ENCODE measurements at regions not wholly inside any gene's neighbourhood (a gene's known extent, or its start where the extent isn't known, plus 50 kb on each side); places are given as distances from the start of the nearest gene placed in this dataset.
"Not testable (repeated sequence)": the region's sequence is repeated elsewhere in the genome, so short reads cannot be mapped to it uniquely, and the experiment has no call there.

GRCh38 chr20:54793291-54793992 lies 318.0 kb downstream of the DOK5 start:
- Histone ChIP-seq H3K27me3 (ENCODE audit: control insufficient read depth, insufficient read depth, low read length) (no peaks in the 10 kb centered on the region), H3K4me3 (ENCODE audit: insufficient read depth, low read depth, low read length) (no peak overlapping the region), H3K36me3 (replicated peaks; ENCODE audit: control insufficient read depth, insufficient read depth, low read length) (no peaks in the 10 kb centered on the region)
- DNase-seq, result no peak

GRCh38 chr20:54792688-54793087 lies 317.3 kb downstream of the DOK5 start:
- DNase-seq, result no peak
- no peaks in the 10 kb centered on the region for H3K27me3 ChIP-seq (ENCODE audit: control insufficient read depth, insufficient read depth, low read length)
- H3K36me3 ChIP-seq (replicated peaks; ENCODE audit: control insufficient read depth, insufficient read depth, low read length), result no peaks in the 10 kb centered on the region
- H3K4me3 ChIP-seq (ENCODE audit: insufficient read depth, low read depth, low read length), result no peak overlapping the region

- not testable (repeated sequence) for DNase-seq; H3K27me3 ChIP-seq (ENCODE audit: control insufficient read depth, insufficient read depth, low read length); H3K36me3 ChIP-seq (replicated peaks; ENCODE audit: control insufficient read depth, insufficient read depth, low read length); H3K4me3 ChIP-seq (ENCODE audit: insufficient read depth, low read depth, low read length)
Observed at GRCh38 chr20:54788260-54788659, 312.9 kb downstream of the DOK5 start.

- not testable (repeated sequence) for H3K27me3 ChIP-seq (ENCODE audit: control insufficient read depth, insufficient read depth, low read length); DNase-seq; H3K36me3 ChIP-seq (replicated peaks; ENCODE audit: control insufficient read depth, insufficient read depth, low read length)
- peak overlapping the region; percentile 9; the same call in 1 of the 2 replicates for H3K4me3 ChIP-seq (ENCODE audit: insufficient read depth, low read depth, low read length)
Observed at GRCh38 chr20:54782758-54783157, 307.4 kb downstream of the DOK5 start.

- DNase-seq, result no peak
- H3K27me3 ChIP-seq (ENCODE audit: control insufficient read depth, insufficient read depth, low read length), result no peaks in the 10 kb centered on the region
- no peaks in the 10 kb centered on the region for H3K36me3 ChIP-seq (replicated peaks; ENCODE audit: control insufficient read depth, insufficient read depth, low read length)
- no peak overlapping the region for H3K4me3 ChIP-seq (ENCODE audit: insufficient read depth, low read depth, low read length)
Observed at GRCh38 chr20:54774426-54774825, 299.0 kb downstream of the DOK5 start.

GRCh38 chr20:54773643-54774000 lies 298.2 kb downstream of the DOK5 start:
- H3K36me3 ChIP-seq (replicated peaks; ENCODE audit: control insufficient read depth, insufficient read depth, low read length), result no peaks in the 10 kb centered on the region
- DNase-seq, result no peak
- no peaks in the 10 kb centered on the region for H3K27me3 ChIP-seq (ENCODE audit: control insufficient read depth, insufficient read depth, low read length)
- H3K4me3 ChIP-seq (ENCODE audit: insufficient read depth, low read depth, low read length), result no peak overlapping the region

- H3K4me3 ChIP-seq (ENCODE audit: insufficient read depth, low read depth, low read length), result no peak overlapping the region
- H3K36me3 ChIP-seq (replicated peaks; ENCODE audit: control insufficient read depth, insufficient read depth, low read length), result no peaks in the 10 kb centered on the region
- H3K27me3 ChIP-seq (ENCODE audit: control insufficient read depth, insufficient read depth, low read length), result no peaks in the 10 kb centered on the region
- DNase-seq, result no peak
Observed at GRCh38 chr20:54772893-54773642, 297.7 kb downstream of the DOK5 start.

- Histone ChIP-seq H3K4me3 (ENCODE audit: insufficient read depth, low read depth, low read length) (no peak overlapping the region), H3K27me3 (ENCODE audit: control insufficient read depth, insufficient read depth, low read length) (no peaks in the 10 kb centered on the region), H3K36me3 (replicated peaks; ENCODE audit: control insufficient read depth, insufficient read depth, low read length) (no peaks in the 10 kb centered on the region)
- DNase-seq, result no peak
Observed at GRCh38 chr20:54766483-54766882, 291.1 kb downstream of the DOK5 start.

- Histone ChIP-seq H3K27me3 (ENCODE audit: control insufficient read depth, insufficient read depth, low read length) (no peaks in the 10 kb centered on the region), H3K36me3 (replicated peaks; ENCODE audit: control insufficient read depth, insufficient read depth, low read length) (no peaks in the 10 kb centered on the region), H3K4me3 (ENCODE audit: insufficient read depth, low read depth, low read length) (no peak overlapping the region)
- DNase-seq, result no peak
Observed at GRCh38 chr20:54763366-54763765, 288.0 kb downstream of the DOK5 start.

GRCh38 chr20:54759589-54759988 lies 284.2 kb downstream of the DOK5 start:
- DNase-seq, result no peak
- Histone ChIP-seq H3K36me3 (replicated peaks; ENCODE audit: control insufficient read depth, insufficient read depth, low read length) (no peaks in the 10 kb centered on the region), H3K4me3 (ENCODE audit: insufficient read depth, low read depth, low read length) (no peak overlapping the region), H3K27me3 (ENCODE audit: control insufficient read depth, insufficient read depth, low read length) (no peaks in the 10 kb centered on the region)

- Histone ChIP-seq H3K27me3 (ENCODE audit: control insufficient read depth, insufficient read depth, low read length) (no peaks in the 10 kb centered on the region), H3K4me3 (ENCODE audit: insufficient read depth, low read depth, low read length) (no peak overlapping the region), H3K36me3 (replicated peaks; ENCODE audit: control insufficient read depth, insufficient read depth, low read length) (no peaks in the 10 kb centered on the region)
- DNase-seq, result no peak
Observed at GRCh38 chr20:54746796-54747195, 271.4 kb downstream of the DOK5 start.

GRCh38 chr20:54745780-54746179 lies 270.4 kb downstream of the DOK5 start:
- H3K27me3 ChIP-seq (ENCODE audit: control insufficient read depth, insufficient read depth, low read length), result no peaks in the 10 kb centered on the region
- no peak overlapping the region for H3K4me3 ChIP-seq (ENCODE audit: insufficient read depth, low read depth, low read length)
- DNase-seq, result no peak
- no peaks in the 10 kb centered on the region for H3K36me3 ChIP-seq (replicated peaks; ENCODE audit: control insufficient read depth, insufficient read depth, low read length)

- no peaks in the 10 kb centered on the region for H3K27me3 ChIP-seq (ENCODE audit: control insufficient read depth, insufficient read depth, low read length)
- no peak for DNase-seq
- no peak overlapping the region for H3K4me3 ChIP-seq (ENCODE audit: insufficient read depth, low read depth, low read length)
- no peaks in the 10 kb centered on the region for H3K36me3 ChIP-seq (replicated peaks; ENCODE audit: control insufficient read depth, insufficient read depth, low read length)
Observed at GRCh38 chr20:54744097-54744496, 268.7 kb downstream of the DOK5 start.

- Histone ChIP-seq H3K4me3 (ENCODE audit: insufficient read depth, low read depth, low read length) (no peak overlapping the region), H3K27me3 (ENCODE audit: control insufficient read depth, insufficient read depth, low read length) (no peaks in the 10 kb centered on the region), H3K36me3 (replicated peaks; ENCODE audit: control insufficient read depth, insufficient read depth, low read length) (no peaks in the 10 kb centered on the region)
- DNase-seq, result no peak
Observed at GRCh38 chr20:54742193-54742592, 266.8 kb downstream of the DOK5 start.

- DNase-seq, result no peak
- no peaks in the 10 kb centered on the region for H3K36me3 ChIP-seq (replicated peaks; ENCODE audit: control insufficient read depth, insufficient read depth, low read length)
- H3K27me3 ChIP-seq (ENCODE audit: control insufficient read depth, insufficient read depth, low read length), result no peaks in the 10 kb centered on the region
- H3K4me3 ChIP-seq (ENCODE audit: insufficient read depth, low read depth, low read length), result no peak overlapping the region
Observed at GRCh38 chr20:54736421-54736820, 261.0 kb downstream of the DOK5 start.
